SU-DHL-6 (cell line): ENCODE measurements at regions not wholly inside any gene's neighbourhood (a gene's known extent, or its start where the extent isn't known, plus 50 kb on each side); places are given as distances from the start of the nearest gene placed in this dataset.

Experiments
- H2AFZ ChIP-seq: fragments of 200-600 bp; sonication (generic); 2 replicates; pipeline ENCODE4 v1.6.1; 2014; ENCODE audit warnings: low read depth, mild to moderate bottlenecking, moderate library complexity, mixed read lengths, antibody characterized with exemption, low read length; ENCODE audit not compliant: severe bottlenecking
- H3F3A ChIP-seq: fragments of 200-600 bp; shearing (Covaris generic); 2 replicates; pipeline ENCODE4 v1.6.0; 2016; ENCODE audit warnings: antibody characterized with exemption, mild to moderate bottlenecking; ENCODE audit not compliant: insufficient read depth
- H3K27ac ChIP-seq: fragments of 200-600 bp; sonication (generic); 2 replicates; pipeline ENCODE4 v1.5.1; 2016; ENCODE audit warnings: low read depth, mild to moderate bottlenecking, low read length, moderate library complexity, mixed read lengths
- H3K27me3 ChIP-seq: fragments of 200-600 bp; sonication (generic), shearing (Covaris generic); 2 replicates; pipeline ENCODE4 v1.6.0; 2014; ENCODE audit warnings: mild to moderate bottlenecking, low read length
- H3K36me3 ChIP-seq: fragments of 200-600 bp; sonication (generic); 2 replicates; pipeline ENCODE4 v1.6.1; 2014; ENCODE audit warnings: mild to moderate bottlenecking, low read length, mixed read lengths
- H3K4me2 ChIP-seq: fragments of 300-600, 200-600 bp; shearing (Covaris generic), sonication (generic); 2 replicates; pipeline ENCODE4 v1.6.0; 2014; ENCODE audit warnings: low read length, low read depth, mild to moderate bottlenecking; ENCODE audit not compliant: poor library complexity, severe bottlenecking
- H3K4me3 ChIP-seq: fragments of 200-600 bp; sonication (generic); 2 replicates; pipeline ENCODE4 v1.5.1; 2014; ENCODE audit warnings: antibody characterized with exemption, low read length, mild to moderate bottlenecking, mixed read lengths; ENCODE audit not compliant: insufficient read depth, poor library complexity, severe bottlenecking
- H3K79me2 ChIP-seq: fragments of 200-600 bp; sonication (generic); 2 replicates; pipeline ENCODE4 v1.6.1; 2014; ENCODE audit warnings: mild to moderate bottlenecking, low read length, moderate library complexity; ENCODE audit not compliant: insufficient read depth
- H3K9ac ChIP-seq: fragments of 200-600 bp; sonication (generic); 2 replicates; pipeline ENCODE4 v1.7.0; 2014; ENCODE audit warnings: mild to moderate bottlenecking, low read length
- H3K9me2 ChIP-seq: fragments of 200-600 bp; sonication (generic); replicated peaks from 2 replicates; pipeline ENCODE4 v1.6.1; 2014; ENCODE audit warnings: low read length; ENCODE audit not compliant: insufficient read depth
- H3K9me3 ChIP-seq: fragments of 200-600 bp; sonication (generic); 2 replicates; pipeline ENCODE4 v1.6.1; 2014; ENCODE audit warnings: low read length, mixed read lengths; ENCODE audit not compliant: insufficient read depth
- H4K20me1 ChIP-seq: fragments of 200-600 bp; sonication (generic); 2 replicates; pipeline ENCODE4 v1.6.1; 2014; ENCODE audit warnings: low read depth, mild to moderate bottlenecking, antibody characterized with exemption, low read length, moderate library complexity, mixed read lengths
- CTCF ChIP-seq: fragments of 200-600 bp; sonication (generic); IDR thresholded peaks from one replicate; pipeline ENCODE4 v1.5.1; 2017; ENCODE audit warnings: antibody characterized with exemption, mild to moderate bottlenecking, low read length, moderate library complexity; ENCODE audit not compliant: insufficient read depth, poor library complexity, severe bottlenecking
- EZH2phosphoT487 ChIP-seq: fragments of 200-600 bp; sonication (generic), shearing (Covaris generic); conservative IDR thresholded peaks from 2 replicates; pipeline ENCODE4 v1.6.1; 2018; ENCODE audit warnings: mild to moderate bottlenecking, antibody characterized with exemption, low read length, moderate library complexity, mixed read lengths

- Histone ChIP-seq H4K20me1 (no peaks in the 10 kb centered on the region), H3K4me2 (no peak overlapping the region), H3K9me3 (no peaks in the 10 kb centered on the region), H3K36me3 (no peaks in the 10 kb centered on the region), H3K27me3 (no peaks in the 10 kb centered on the region), H3K4me3 (no peak overlapping the region), H3F3A (no peaks in the 10 kb centered on the region), H3K79me2 (no peaks in the 10 kb centered on the region), H3K9me2 (no peaks in the 10 kb centered on the region), H3K27ac (no peak overlapping the region), H3K9ac (no peak overlapping the region), H2AFZ (no peak overlapping the region)
- TF ChIP-seq EZH2phosphoT487 = no peak
- TF ChIP-seq CTCF = no peak
These were observed 425.1 kb upstream of the SULF2 start for GRCh38 chr20:48210111-48211027.

DNA sequence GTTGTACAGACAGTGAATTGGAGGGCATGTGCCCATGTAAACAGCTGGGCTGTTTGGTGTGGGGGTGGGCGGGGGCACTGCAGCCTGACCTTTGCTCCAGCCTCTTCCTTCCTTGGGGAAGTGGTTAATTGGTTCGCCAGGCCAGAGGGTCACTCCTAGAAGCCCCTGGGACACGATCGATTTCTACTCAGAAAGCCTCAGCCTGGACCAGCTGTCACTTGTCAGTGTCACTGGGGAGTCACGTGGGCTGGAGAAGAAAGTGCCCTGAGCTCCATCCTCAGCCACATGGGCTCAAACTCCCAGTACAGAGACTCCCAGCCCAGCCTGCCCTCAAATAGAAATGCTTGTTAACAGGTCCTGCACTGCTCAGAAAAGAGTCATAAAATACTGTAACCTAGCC, 423.8 kb upstream of the SULF2 start:
- H3K27ac ChIP-seq = no peak overlapping the region
- TF ChIP-seq EZH2phosphoT487 = no peak
- TF ChIP-seq CTCF = no peak
- H3K9me3 ChIP-seq = no peaks in the 10 kb centered on the region
- H3K4me2 ChIP-seq = no peak overlapping the region
- H3F3A ChIP-seq = no peaks in the 10 kb centered on the region
- H3K27me3 ChIP-seq = no peaks in the 10 kb centered on the region
- no peaks in the 10 kb centered on the region for H3K9me2 ChIP-seq
- H3K4me3 ChIP-seq = no peak overlapping the region
- no peaks in the 10 kb centered on the region for H4K20me1 ChIP-seq
- no peaks in the 10 kb centered on the region for H3K79me2 ChIP-seq
- no peak overlapping the region for H2AFZ ChIP-seq
- H3K9ac ChIP-seq = no peak overlapping the region
- no peaks in the 10 kb centered on the region for H3K36me3 ChIP-seq

- no peak overlapping the region for H3K4me3 ChIP-seq
- no peak overlapping the region for H3K9ac ChIP-seq
- no peak overlapping the region for H3K4me2 ChIP-seq
- H3K27me3 ChIP-seq = no peaks in the 10 kb centered on the region
- H2AFZ ChIP-seq = no peak overlapping the region
- H3K9me3 ChIP-seq = no peaks in the 10 kb centered on the region
- H3K79me2 ChIP-seq = no peaks in the 10 kb centered on the region
- TF ChIP-seq EZH2phosphoT487 (no peak), CTCF (no peak)
- no peak overlapping the region for H3K27ac ChIP-seq
- no peaks in the 10 kb centered on the region for H4K20me1 ChIP-seq
- H3K36me3 ChIP-seq = no peaks in the 10 kb centered on the region
- no peaks in the 10 kb centered on the region for H3F3A ChIP-seq
- H3K9me2 ChIP-seq = no peaks in the 10 kb centered on the region
These were observed 422.9 kb upstream of the SULF2 start for GRCh38 chr20:48208176-48208575.
